ENCODE measurements at regions not wholly inside any gene's neighbourhood (a gene's known extent, or its start where the extent isn't known, plus 50 kb on each side); places are given as distances from the start of the nearest gene placed in this dataset.

DNA sequence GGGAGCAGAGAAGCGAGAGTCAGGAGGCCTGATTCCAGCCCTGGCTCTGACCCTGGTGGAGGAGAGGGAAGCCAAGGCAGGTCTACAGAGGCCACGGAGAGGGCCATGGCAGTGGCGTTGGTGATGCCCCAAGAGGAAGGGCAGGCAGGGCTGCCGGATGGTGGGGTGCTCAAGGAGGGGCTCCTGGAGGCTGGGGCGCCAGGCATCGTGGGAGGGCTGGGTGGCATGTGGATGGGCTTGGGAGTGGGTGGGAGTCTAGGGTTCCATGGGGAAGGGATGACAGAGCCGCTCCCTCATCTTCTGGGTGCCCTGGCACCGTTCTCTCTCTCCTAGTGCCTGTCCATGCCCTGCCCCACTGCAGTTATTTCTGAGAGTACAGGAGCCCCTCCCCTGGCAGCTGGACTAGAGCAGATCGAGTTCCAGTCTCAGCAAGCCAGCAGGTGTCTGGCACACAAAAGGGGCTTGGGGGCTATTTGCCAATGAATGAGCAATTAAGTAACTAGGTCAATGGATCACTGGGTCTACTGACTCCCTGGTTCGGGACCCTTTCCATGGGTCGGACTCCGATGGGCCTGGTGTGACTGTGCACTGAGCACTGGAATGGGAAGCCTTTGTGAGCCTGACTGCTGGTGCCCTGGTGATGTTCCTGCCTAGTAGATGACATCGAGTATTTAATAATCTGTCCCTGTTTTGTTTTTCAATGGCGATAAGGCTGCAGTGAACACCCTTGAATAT is 570.0 kb downstream of the TBC1D22A start:
- TF ChIP-seq, protein P1, sequence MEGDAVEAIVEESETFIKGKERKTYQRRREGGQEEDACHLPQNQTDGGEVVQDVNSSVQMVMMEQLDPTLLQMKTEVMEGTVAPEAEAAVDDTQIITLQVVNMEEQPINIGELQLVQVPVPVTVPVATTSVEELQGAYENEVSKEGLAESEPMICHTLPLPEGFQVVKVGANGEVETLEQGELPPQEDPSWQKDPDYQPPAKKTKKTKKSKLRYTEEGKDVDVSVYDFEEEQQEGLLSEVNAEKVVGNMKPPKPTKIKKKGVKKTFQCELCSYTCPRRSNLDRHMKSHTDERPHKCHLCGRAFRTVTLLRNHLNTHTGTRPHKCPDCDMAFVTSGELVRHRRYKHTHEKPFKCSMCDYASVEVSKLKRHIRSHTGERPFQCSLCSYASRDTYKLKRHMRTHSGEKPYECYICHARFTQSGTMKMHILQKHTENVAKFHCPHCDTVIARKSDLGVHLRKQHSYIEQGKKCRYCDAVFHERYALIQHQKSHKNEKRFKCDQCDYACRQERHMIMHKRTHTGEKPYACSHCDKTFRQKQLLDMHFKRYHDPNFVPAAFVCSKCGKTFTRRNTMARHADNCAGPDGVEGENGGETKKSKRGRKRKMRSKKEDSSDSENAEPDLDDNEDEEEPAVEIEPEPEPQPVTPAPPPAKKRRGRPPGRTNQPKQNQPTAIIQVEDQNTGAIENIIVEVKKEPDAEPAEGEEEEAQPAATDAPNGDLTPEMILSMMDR (IDR thresholded peaks at IDR 0.05): no peak
- TF ChIP-seq POLR2A (IDR thresholded peaks at IDR 0.05) (no peak), POLR2AphosphoS5 (IDR thresholded peaks at IDR 0.05) (no peak), EP300 (IDR thresholded peaks at IDR 0.05) (no peak)
